ENCODE measurements at regions not wholly inside any gene's neighbourhood (a gene's known extent, or its start where the extent isn't known, plus 50 kb on each side); places are given as distances from the start of the nearest gene placed in this dataset.

- H3K4me1 ChIP-seq (ENCODE audit: control insufficient read depth in 2 of 2, insufficient read depth in 2 of 2, low read length in 2 of 2): no peaks in the 10 kb centered on the region
- ATAC-seq (ENCODE audit: low read depth): no peak
- no peaks in the 10 kb centered on the region for H3K27me3 Mint-ChIP-seq
- H2AFZ ChIP-seq (ENCODE audit: insufficient read depth, low read depth, low read length, poor library complexity, severe bottlenecking): no peak overlapping the region
- no peaks in the 10 kb centered on the region for H3K27me3 ChIP-seq (replicated peaks in 1 of 4; ENCODE audit: control extremely low read depth in 1 of 4, control insufficient read depth in 3 of 4, insufficient read depth in 4 of 4, low read length in 3 of 4)
- H4K20me1 ChIP-seq (ENCODE audit: control insufficient read depth, insufficient read depth, low read length, poor library complexity, severe bottlenecking): no peaks in the 10 kb centered on the region
- H3K27ac ChIP-seq (ENCODE audit: low read length in 2 of 2): no peak overlapping the region
- H3K4me3 Mint-ChIP-seq: no peak overlapping the region
- H3K4me3 ChIP-seq (ENCODE audit: control extremely low read depth in 1 of 5, extremely low read depth in 1 of 5, insufficient read depth in 1 of 5, low read depth in 2 of 5, low read length in 4 of 5): no peak overlapping the region
- H3K9me3 ChIP-seq (ENCODE audit: control extremely low read depth in 1 of 3, control insufficient read depth in 2 of 3, insufficient read depth in 1 of 3, low read length in 2 of 3): no peaks in the 10 kb centered on the region
- H3K36me3 ChIP-seq (replicated peaks in 1 of 2; ENCODE audit: control extremely low read depth in 1 of 2, control insufficient read depth in 1 of 2, extremely low read depth in 1 of 2, insufficient read depth in 2 of 2, low read length in 1 of 2): no peaks in the 10 kb centered on the region
- no peak overlapping the region for H3K27ac Mint-ChIP-seq
- no peak overlapping the region for H3K4me2 ChIP-seq (replicated peaks; ENCODE audit: low read depth, low read length, poor library complexity, severe bottlenecking)
- no peaks in the 10 kb centered on the region for H3K4me1 Mint-ChIP-seq
- DNase-seq: no peak
- H3K79me2 ChIP-seq (ENCODE audit: control insufficient read depth, insufficient read depth, low read length): no peaks in the 10 kb centered on the region
- POLR2A ChIA-PET: no interaction called here
- no peak overlapping the region for H3K9ac ChIP-seq (ENCODE audit: low read length)
- peaks cover 3% of the 10 kb centered on the region for H3K9me3 Mint-ChIP-seq (ENCODE audit: insufficient read depth)
- no peak for TF ChIP-seq CTCF (IDR thresholded peaks at IDR 0.05)
- no peak for TF ChIP-seq EZH2 (IDR thresholded peaks at IDR 0.05; ENCODE audit: borderline replicate concordance, insufficient read depth, low read depth, low read length, poor library complexity, severe bottlenecking)
- CTCF ChIA-PET: no interaction called here
- no CpG with 5 or more reads among the region's 2 CpGs for WGBS (ENCODE audit: insufficient coverage)
- intact Hi-C loops (cut with micrococcal nuclease): no loop called here
Observed at GRCh38 chr3:76684946-76685345, 355.0 kb upstream of the ROBO2 start.

- no peak for TF ChIP-seq EZH2 (IDR thresholded peaks at IDR 0.05; ENCODE audit: borderline replicate concordance, insufficient read depth, low read depth, low read length, poor library complexity, severe bottlenecking)
- TF ChIP-seq CTCF (IDR thresholded peaks at IDR 0.05): no peak
- H3K27me3 ChIP-seq (replicated peaks in 1 of 4; ENCODE audit: control extremely low read depth in 1 of 4, control insufficient read depth in 3 of 4, insufficient read depth in 4 of 4, low read length in 3 of 4): no peaks in the 10 kb centered on the region
- ChIA-PET CTCF (no interaction called here), POLR2A (no interaction called here)
- H3K27ac ChIP-seq (ENCODE audit: low read length in 2 of 2): no peak overlapping the region
- no peaks in the 10 kb centered on the region for H3K9me3 ChIP-seq (ENCODE audit: control extremely low read depth in 1 of 3, control insufficient read depth in 2 of 3, insufficient read depth in 1 of 3, low read length in 2 of 3)
- Mint-ChIP-seq H3K9me3 (ENCODE audit: insufficient read depth) (peaks cover 3% of the 10 kb centered on the region), H3K27me3 (no peaks in the 10 kb centered on the region), H3K27ac (no peak overlapping the region), H3K4me1 (no peaks in the 10 kb centered on the region), H3K4me3 (no peak overlapping the region)
- H3K79me2 ChIP-seq (ENCODE audit: control insufficient read depth, insufficient read depth, low read length): no peaks in the 10 kb centered on the region
- no peak overlapping the region for H3K4me2 ChIP-seq (replicated peaks; ENCODE audit: low read depth, low read length, poor library complexity, severe bottlenecking)
- no peaks in the 10 kb centered on the region for H3K4me1 ChIP-seq (ENCODE audit: control insufficient read depth in 2 of 2, insufficient read depth in 2 of 2, low read length in 2 of 2)
- intact Hi-C loops (cut with micrococcal nuclease): no loop called here
- WGBS (ENCODE audit: insufficient coverage): no CpG with 5 or more reads among the region's 5 CpGs
- ATAC-seq (ENCODE audit: low read depth) (no peak), DNase-seq (no peak)
- no peak overlapping the region for H3K4me3 ChIP-seq (ENCODE audit: control extremely low read depth in 1 of 5, extremely low read depth in 1 of 5, insufficient read depth in 1 of 5, low read depth in 2 of 5, low read length in 4 of 5)
- H4K20me1 ChIP-seq (ENCODE audit: control insufficient read depth, insufficient read depth, low read length, poor library complexity, severe bottlenecking): no peaks in the 10 kb centered on the region
- H3K9ac ChIP-seq (ENCODE audit: low read length): no peak overlapping the region
- no peaks in the 10 kb centered on the region for H3K36me3 ChIP-seq (replicated peaks in 1 of 2; ENCODE audit: control extremely low read depth in 1 of 2, control insufficient read depth in 1 of 2, extremely low read depth in 1 of 2, insufficient read depth in 2 of 2, low read length in 1 of 2)
- H2AFZ ChIP-seq (ENCODE audit: insufficient read depth, low read depth, low read length, poor library complexity, severe bottlenecking): no peak overlapping the region
Observed at GRCh38 chr3:76685858-76686257, 354.0 kb upstream of the ROBO2 start.
